H9 (cell line): ENCODE measurements at regions not wholly inside any gene's neighbourhood (a gene's known extent, or its start where the extent isn't known, plus 50 kb on each side); places are given as distances from the start of the nearest gene placed in this dataset.

ENCODE experiments used
- DNase-seq: peaks from one replicate; pipeline ENCODE4 v3.0.0-alpha.2; 2017
- H2AFZ ChIP-seq: one replicate; pipeline ENCODE4 v1.6.1; 2013; ENCODE audit warnings: mild to moderate bottlenecking, low read length, control low read depth, moderate library complexity
- H2AK5ac ChIP-seq: 2 replicates; pipeline ENCODE4 v1.6.1; 2013; ENCODE audit warnings: low read length, control low read depth, mixed read lengths; ENCODE audit not compliant: insufficient read length
- H2BK120ac ChIP-seq: one replicate; pipeline ENCODE4 v1.6.1; 2013; ENCODE audit warnings: low read depth, mild to moderate bottlenecking, low read length, control low read depth, inconsistent platforms; ENCODE audit not compliant: poor library complexity, severe bottlenecking
- H2BK12ac ChIP-seq: 2 replicates; pipeline ENCODE4 v1.6.1; 2013; ENCODE audit warnings: low read length, control low read depth, mixed read lengths, low read depth; ENCODE audit not compliant: insufficient read length
- H2BK15ac ChIP-seq: 2 replicates; pipeline ENCODE4 v1.6.1; 2013; ENCODE audit warnings: low read depth, low read length, control low read depth
- H2BK20ac ChIP-seq: one replicate; pipeline ENCODE4 v1.6.1; 2013; ENCODE audit warnings: low read depth, mild to moderate bottlenecking, low read length, control low read depth, inconsistent platforms; ENCODE audit not compliant: poor library complexity, severe bottlenecking
- H2BK5ac ChIP-seq: 2 replicates; pipeline ENCODE4 v1.6.1; 2013; ENCODE audit warnings: low read length, control low read depth, mixed read lengths; ENCODE audit not compliant: insufficient read length
- H3K14ac ChIP-seq: 2 replicates; pipeline ENCODE4 v1.6.1; 2013; ENCODE audit warnings: low read length, control low read depth; ENCODE audit not compliant: insufficient read depth
- H3K18ac ChIP-seq: 2 replicates; pipeline ENCODE4 v1.6.1; 2013; ENCODE audit warnings: low read depth, mild to moderate bottlenecking, mixed read lengths, low read length, control low read depth; ENCODE audit not compliant: insufficient read length
- H3K23ac ChIP-seq: 2 replicates; pipeline ENCODE4 v1.6.1; 2013; ENCODE audit warnings: low read length, control low read depth, mixed read lengths, low read depth; ENCODE audit not compliant: insufficient read length
- H3K23me2 ChIP-seq: 2 replicates; pipeline ENCODE4 v1.6.1; 2013; ENCODE audit warnings: low read depth, mild to moderate bottlenecking, mixed read lengths, low read length, control low read depth; ENCODE audit not compliant: insufficient read length, poor library complexity, severe bottlenecking
- H3K27ac ChIP-seq: 2 replicates; pipeline ENCODE4 v1.5.1; 2013; ENCODE audit warnings: low read length, control low read depth, mixed read lengths, low read depth; ENCODE audit not compliant: insufficient read length
- H3K27me3 ChIP-seq: 2 replicates; pipeline ENCODE4 v1.6.1; 2013; ENCODE audit warnings: low read length, control low read depth, inconsistent platforms; ENCODE audit not compliant: insufficient read depth
- H3K4ac ChIP-seq: 2 replicates; pipeline ENCODE4 v1.6.1; 2013; ENCODE audit warnings: low read depth, mild to moderate bottlenecking, control low read depth, inconsistent platforms, low read length, moderate library complexity
- H3K4me1 ChIP-seq: 2 replicates; pipeline ENCODE4 v1.6.1; 2013; ENCODE audit warnings: low read length, control low read depth, inconsistent platforms; ENCODE audit not compliant: insufficient read depth
- H3K4me2 ChIP-seq: 2 replicates; pipeline ENCODE4 v1.6.1; 2013; ENCODE audit warnings: low read length, control low read depth, mixed read lengths; ENCODE audit not compliant: insufficient read length, insufficient read depth
- H3K56ac ChIP-seq: 2 replicates; pipeline ENCODE4 v1.6.1; 2013; ENCODE audit warnings: low read depth, mild to moderate bottlenecking, mixed read lengths, low read length, control low read depth; ENCODE audit not compliant: insufficient read length
- H3K79me1 ChIP-seq: 2 replicates; pipeline ENCODE4 v1.6.1; 2013; ENCODE audit warnings: low read depth, mild to moderate bottlenecking, moderate library complexity, low read length, control low read depth, inconsistent platforms; ENCODE audit not compliant: insufficient read depth, poor library complexity, severe bottlenecking
- H3K79me2 ChIP-seq: 2 replicates; pipeline ENCODE4 v1.6.1; 2013; ENCODE audit warnings: low read length, control low read depth, inconsistent platforms; ENCODE audit not compliant: insufficient read depth
- H3K9ac ChIP-seq: 2 replicates; pipeline ENCODE4 v1.6.1; 2013; ENCODE audit warnings: low read length, control low read depth, mixed read lengths; ENCODE audit not compliant: insufficient read length; ENCODE audit errors: extremely low read depth
- H3K9me3 ChIP-seq: one replicate; pipeline ENCODE4 v1.6.1; 2013; ENCODE audit warnings: low read depth, low read length, inconsistent platforms; ENCODE audit not compliant: control insufficient read depth
- H3T11ph ChIP-seq: one replicate; pipeline ENCODE4 v1.6.1; 2013; ENCODE audit warnings: mild to moderate bottlenecking, low read length, control low read depth, inconsistent platforms
- H4K20me1 ChIP-seq: one replicate; pipeline ENCODE4 v1.6.1; 2013; ENCODE audit not compliant: control insufficient read depth, insufficient read length, insufficient read depth
- H4K5ac ChIP-seq: 2 replicates; pipeline ENCODE4 v1.6.1; 2013; ENCODE audit warnings: low read depth, mild to moderate bottlenecking, mixed read lengths, low read length, control low read depth; ENCODE audit not compliant: insufficient read length
- H4K8ac ChIP-seq: replicated peaks from 2 replicates; pipeline ENCODE4 v1.6.1; 2013; ENCODE audit warnings: low read length, control low read depth, mixed read lengths, low read depth; ENCODE audit not compliant: insufficient read length
- H4K91ac ChIP-seq: 2 replicates; pipeline ENCODE4 v1.6.1; 2013; ENCODE audit warnings: low read depth, mild to moderate bottlenecking, moderate library complexity, mixed read lengths, low read length, control low read depth; ENCODE audit not compliant: insufficient read length
- H3K27ac Mint-ChIP-seq, 3 experiments: 2 replicates in 2 of 3; 3 replicates in 1 of 3; pipeline ENCODE4 v1.8.0; 2020 to 2021; ENCODE audit warnings: mixed read lengths in 3 of 3, mild to moderate bottlenecking in 1 of 3, moderate library complexity in 1 of 3
- H3K27me3 Mint-ChIP-seq: 2 replicates; pipeline ENCODE4 v1.8.0; 2021; ENCODE audit warnings: low read depth, mild to moderate bottlenecking, moderate library complexity, mixed read lengths
- H3K36me3 Mint-ChIP-seq, 3 experiments: 2 replicates in 2 of 3; 3 replicates in 1 of 3; pipeline ENCODE4 v1.8.0; 2020 to 2021; ENCODE audit warnings: low read depth in 3 of 3, mixed read lengths in 3 of 3; ENCODE audit not compliant: insufficient read depth in 1 of 3
- H3K4me1 Mint-ChIP-seq, 2 experiments: 2 replicates each; pipeline ENCODE4 v1.8.0; 2020; ENCODE audit warnings: mixed read lengths in 2 of 2
- H3K4me3 Mint-ChIP-seq, 2 experiments: 2 replicates in 1 of 2; 3 replicates in 1 of 2; pipeline ENCODE4 v1.8.0; 2020 to 2021; ENCODE audit warnings: mild to moderate bottlenecking in 2 of 2, mixed read lengths in 2 of 2, moderate library complexity in 1 of 2
- H3K9me3 Mint-ChIP-seq, 2 experiments: 2 replicates in 1 of 2; 3 replicates in 1 of 2; pipeline ENCODE4 v1.8.0; 2020; ENCODE audit warnings: mild to moderate bottlenecking in 2 of 2, mixed read lengths in 2 of 2, moderate library complexity in 1 of 2
- CTCF ChIP-seq: fragments of 200-600 bp; sonication (generic); conservative IDR thresholded peaks from 3 replicates; pipeline ENCODE4 v1.8.0; 2021; ENCODE audit warnings: antibody characterized with exemption, mild to moderate bottlenecking
- WGBS: extraction: QIAGEN DNeasy Blood & Tissue Kit; methylation state at CpG from one replicate; pipeline ENCODE4 v1.1.7; 2013; ENCODE audit warnings: missing lambda C conversion rate, low lambda C conversion rate, mixed read lengths; ENCODE audit not compliant: insufficient read length; ENCODE audit errors: extremely low coverage; 5-methylcytosine and 5-hydroxymethylcytosine counted together

GRCh38 chr5:98016771-98017170, 756.7 kb upstream of the RGMB start:
- DNase-seq: no peak
- H3K9ac ChIP-seq: no peak overlapping the region

More at GRCh38 chr5:98016771-98017170, 756.7 kb upstream of the RGMB start:
- no peak overlapping the region for H2BK20ac ChIP-seq
- no peaks in the 10 kb centered on the region for H3K9me3 ChIP-seq
- peaks cover 6% of the 10 kb centered on the region in 2 experiments; a peak in 2 of 4 replicates for H3K4me1 Mint-ChIP-seq
- H3K4me2 ChIP-seq: no peak overlapping the region
- H3K23ac ChIP-seq: no peak overlapping the region
- H3K9me3 Mint-ChIP-seq: peaks cover 2 to 7% of the 10 kb centered on the region in 2 experiments; a peak in 2 of 5 replicates
- H3K27ac ChIP-seq: no peak overlapping the region
- H4K20me1 ChIP-seq: no peaks in the 10 kb centered on the region
- H2BK120ac ChIP-seq: no peak overlapping the region
- H2BK12ac ChIP-seq: no peak overlapping the region
- no peak overlapping the region for H4K91ac ChIP-seq
- TF ChIP-seq CTCF: no peak
- H3K79me1 ChIP-seq: no peaks in the 10 kb centered on the region
- no peak overlapping the region for H3K18ac ChIP-seq
- H3K27me3 Mint-ChIP-seq: no peaks in the 10 kb centered on the region
- WGBS: no CpG with 5 or more reads among the region's 2 CpGs
- H3K23me2 ChIP-seq: no peaks in the 10 kb centered on the region
- H2BK15ac ChIP-seq: no peak overlapping the region
- no peak overlapping the region for H2AFZ ChIP-seq
- H4K8ac ChIP-seq: no peak overlapping the region
- no peak overlapping the region for H3K4me3 Mint-ChIP-seq
- H3K4me1 ChIP-seq: no peaks in the 10 kb centered on the region
- no peaks in the 10 kb centered on the region for H3K79me2 ChIP-seq
- H3T11ph ChIP-seq: no peak overlapping the region
- no peaks in the 10 kb centered on the region for H3K27me3 ChIP-seq
- no peak overlapping the region for H2AK5ac ChIP-seq
- H3K14ac ChIP-seq: no peak overlapping the region
- peaks cover 0 to 3% (median 0%) of the 10 kb centered on the region in 3 experiments; a peak in 1 of 7 replicates for H3K36me3 Mint-ChIP-seq
- H3K4ac ChIP-seq: no peak overlapping the region
- H2BK5ac ChIP-seq: no peak overlapping the region
- no peak overlapping the region for H3K27ac Mint-ChIP-seq
- H4K5ac ChIP-seq: no peak overlapping the region
- no peak overlapping the region for H3K56ac ChIP-seq
